HL-60 (cell line): ENCODE measurements at regions not wholly inside any gene's neighbourhood (a gene's known extent, or its start where the extent isn't known, plus 50 kb on each side); places are given as distances from the start of the nearest gene placed in this dataset.

ENCODE experiments used
- CTCF ChIP-seq: IDR thresholded peaks from one replicate; pipeline ENCODE4 v1.5.1; 2011; ENCODE audit warnings: low read length, control low read depth, inconsistent platforms; ENCODE audit not compliant: insufficient read depth
- GABPA ChIP-seq: IDR thresholded peaks from 2 replicates; pipeline ENCODE4 v1.6.1; 2012; ENCODE audit warnings: low read depth

- TF ChIP-seq CTCF (no peak), GABPA (no peak)
These were observed 616.2 kb downstream of the GALR1 start for GRCh38 chr18:77865853-77866252.
